Right lobe of liver (tissue), 6 donors: ENCODE measurements at regions not wholly inside any gene's neighbourhood (a gene's known extent, or its start where the extent isn't known, plus 50 kb on each side); places are given as distances from the start of the nearest gene placed in this dataset.
A peak's percentile ranks its signal among the peaks of the same experiment; 100 is the strongest.

Source experiments
- ATAC-seq, 4 donors: fragments of 200-7000 bp; cut with Tn5 transposase; one replicate each; pipeline ENCODE4 v1.9.1; 2020; ENCODE audit warnings: mild to moderate bottlenecking in 4 of 4, moderate library complexity in 4 of 4
- DNase-seq, 3 donors: peaks; one replicate each; pipeline ENCODE4 v3.0.0-alpha.2; 2020
- H3K27ac ChIP-seq, 3 donors: fragments of 200-600 bp; one replicate each; pipeline ENCODE4 v1.8.0; 2022
- H3K27me3 ChIP-seq, 2 donors: fragments of 200-600 bp; one replicate each; pipeline ENCODE4 v1.8.0; 2022
- H3K36me3 ChIP-seq, 4 donors: fragments of 200-600 bp; sonication (generic) in 1 of 4; one replicate each; pipeline versions ENCODE4 v1.5.1 to v1.8.0; 2017 to 2022; ENCODE audit warnings: control low read depth in 1 of 4
- H3K4me1 ChIP-seq, 4 donors: fragments of 200-600 bp; sonication (generic) in 1 of 4; one replicate each; pipeline versions ENCODE4 v1.5.1 to v1.8.0; 2017 to 2022; ENCODE audit warnings: control low read depth in 1 of 4
- H3K4me3 ChIP-seq, 3 donors: fragments of 200-600 bp; one replicate each; pipeline ENCODE4 v1.8.0; 2022
- H3K9me3 ChIP-seq, 4 donors: fragments of 200-600 bp; sonication (generic) in 1 of 4; one replicate each; pipeline versions ENCODE4 v1.5.1 to v1.8.0; 2017 to 2022; ENCODE audit warnings: control low read depth in 1 of 4
- POLR2A ChIP-seq: fragments of 450-650 bp; IDR thresholded peaks from one replicate; pipeline ENCODE4 v1.6.1; 2017; ENCODE audit warnings: antibody characterized with exemption, mild to moderate bottlenecking
- WGBS: methylation state at CpG from one replicate; pipeline ENCODE4 v1.1.6; 2018; ENCODE audit warnings: low coverage, low lambda C conversion rate; ENCODE audit not compliant: insufficient coverage; ENCODE audit errors: missing lambda C conversion rate; 5-methylcytosine and 5-hydroxymethylcytosine counted together
- intact Hi-C, 2 donors: fragments of 100-400 bp; cut with DNase I; formaldehyde crosslinking; loops; one replicate each; pipeline versions ENCODE4 v1.11.2 to v1.14.1; 2022
- TF ChIP-seq, protein P1 (sequence below), 4 donors: fragments of 200-600 bp in 3 of 4; fragments of 450-650 bp in 1 of 4; IDR thresholded peaks; one replicate each; pipeline versions ENCODE4 v1.5.1 to v1.8.0; 2016 to 2022; ENCODE audit warnings: antibody characterized with exemption in 4 of 4, mild to moderate bottlenecking in 2 of 4
- donor health status: DM: no; HTN: yes; CAD: no.
- donor health status: DM: no; HTN: no; CAD: no.
- donor health status: DM: no; HTN: no; CAD: no.
- donor health status: DM: no; HTN: yes; CAD: no.
- donor health status: DM: no; HTN: yes; CAD: no.

DNA sequence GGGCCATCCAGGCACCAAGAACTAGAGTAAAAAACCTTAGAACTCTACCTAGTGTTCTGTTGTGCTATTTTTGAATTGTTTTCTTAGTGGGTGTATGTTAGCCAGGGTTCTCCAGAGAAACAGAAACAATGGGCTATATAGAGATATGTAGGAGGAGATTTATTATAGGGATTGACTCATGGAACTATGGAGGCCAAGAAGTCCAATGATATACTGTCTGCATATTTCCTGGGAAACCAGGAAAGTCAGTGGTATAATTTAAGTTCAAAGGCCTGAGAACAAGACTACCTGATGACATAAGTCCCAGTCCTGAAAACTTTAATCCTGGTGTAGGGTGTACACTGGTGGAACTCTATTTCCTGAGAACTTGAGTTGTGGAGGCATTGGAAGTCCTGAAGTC is 108.7 kb upstream of the ACVR1 start:
- intact Hi-C loops, result no loop called here
- no peak for DNase-seq
- no peak for TF ChIP-seq POLR2A
- TF ChIP-seq, protein P1, sequence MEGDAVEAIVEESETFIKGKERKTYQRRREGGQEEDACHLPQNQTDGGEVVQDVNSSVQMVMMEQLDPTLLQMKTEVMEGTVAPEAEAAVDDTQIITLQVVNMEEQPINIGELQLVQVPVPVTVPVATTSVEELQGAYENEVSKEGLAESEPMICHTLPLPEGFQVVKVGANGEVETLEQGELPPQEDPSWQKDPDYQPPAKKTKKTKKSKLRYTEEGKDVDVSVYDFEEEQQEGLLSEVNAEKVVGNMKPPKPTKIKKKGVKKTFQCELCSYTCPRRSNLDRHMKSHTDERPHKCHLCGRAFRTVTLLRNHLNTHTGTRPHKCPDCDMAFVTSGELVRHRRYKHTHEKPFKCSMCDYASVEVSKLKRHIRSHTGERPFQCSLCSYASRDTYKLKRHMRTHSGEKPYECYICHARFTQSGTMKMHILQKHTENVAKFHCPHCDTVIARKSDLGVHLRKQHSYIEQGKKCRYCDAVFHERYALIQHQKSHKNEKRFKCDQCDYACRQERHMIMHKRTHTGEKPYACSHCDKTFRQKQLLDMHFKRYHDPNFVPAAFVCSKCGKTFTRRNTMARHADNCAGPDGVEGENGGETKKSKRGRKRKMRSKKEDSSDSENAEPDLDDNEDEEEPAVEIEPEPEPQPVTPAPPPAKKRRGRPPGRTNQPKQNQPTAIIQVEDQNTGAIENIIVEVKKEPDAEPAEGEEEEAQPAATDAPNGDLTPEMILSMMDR (IDR thresholded peaks at IDR 0.05), result no peak
- no peaks in the 10 kb centered on the region for H3K27me3 ChIP-seq
- no peaks in the 10 kb centered on the region for H3K4me1 ChIP-seq
- H3K27ac ChIP-seq, result no peak overlapping the region
- no peak for ATAC-seq
- no peak overlapping the region for H3K4me3 ChIP-seq
- H3K36me3 ChIP-seq, result no peaks in the 10 kb centered on the region
- H3K9me3 ChIP-seq, result no peaks in the 10 kb centered on the region

GRCh38 chr2:157980020-157980419 is 103.9 kb upstream of the ACVR1 start:
- no peak for ATAC-seq
- Histone ChIP-seq H3K9me3 (no peaks in the 10 kb centered on the region), H3K36me3 (no peaks in the 10 kb centered on the region), H3K4me3 (no peak overlapping the region), H3K27me3 (no peaks in the 10 kb centered on the region), H3K27ac (no peak overlapping the region), H3K4me1 (no peaks in the 10 kb centered on the region)
- TF ChIP-seq POLR2A, result no peak
- TF ChIP-seq, protein P1 (IDR thresholded peaks at IDR 0.05), result no peak
- intact Hi-C loops, result no loop called here
- no peak for DNase-seq
- WGBS, result 89% methylated on average over 1 of the region's 4 CpGs

DNA sequence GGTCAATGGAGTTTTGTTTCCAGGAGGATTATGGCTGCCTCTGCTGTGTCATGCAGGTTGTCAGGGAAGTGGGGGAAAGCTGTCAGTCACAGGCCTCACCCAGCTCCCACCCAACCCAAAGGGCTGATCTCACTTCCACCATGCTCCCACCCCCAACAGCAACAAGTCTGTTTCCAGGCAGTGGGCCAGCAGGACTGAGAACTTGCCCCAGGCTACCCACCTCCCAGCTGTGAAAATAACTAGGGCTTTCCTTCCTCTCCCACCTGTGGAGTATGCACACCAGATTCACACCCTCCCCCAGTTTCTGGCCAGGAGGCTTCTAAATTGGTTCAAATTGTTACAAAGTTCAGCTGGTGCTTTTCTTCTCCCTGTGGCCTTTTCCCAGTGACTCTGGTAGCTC is 95.6 kb upstream of the ACVR1 start:
- no peak overlapping the region for H3K27ac ChIP-seq
- no peaks in the 10 kb centered on the region for H3K27me3 ChIP-seq
- intact Hi-C loops, result no loop called here
- ATAC-seq (no peak), DNase-seq (no peak)
- H3K4me1 ChIP-seq, result no peaks in the 10 kb centered on the region
- no peaks in the 10 kb centered on the region for H3K9me3 ChIP-seq
- H3K36me3 ChIP-seq, result no peaks in the 10 kb centered on the region
- TF ChIP-seq POLR2A, result no peak
- TF ChIP-seq, protein P1 (IDR thresholded peaks at IDR 0.05), result no peak
- H3K4me3 ChIP-seq, result no peak overlapping the region

GRCh38 chr2:157967856-157968255 is 91.7 kb upstream of the ACVR1 start:
- Histone ChIP-seq H3K4me3 (no peak overlapping the region), H3K9me3 (no peaks in the 10 kb centered on the region), H3K4me1 (no peaks in the 10 kb centered on the region), H3K36me3 (no peaks in the 10 kb centered on the region), H3K27ac (no peak overlapping the region), H3K27me3 (no peaks in the 10 kb centered on the region)
- ATAC-seq, result no peak
- DNase-seq, result peak in 1 of 3 donors; percentile 45
- WGBS, result no CpG with 5 or more reads among the region's 21 CpGs
- no peak for TF ChIP-seq POLR2A
- TF ChIP-seq, protein P1 (IDR thresholded peaks at IDR 0.05), result no peak
- intact Hi-C loops, result no loop called here

GRCh38 chr2:157959249-157959648 is 83.1 kb upstream of the ACVR1 start:
- H3K36me3 ChIP-seq, result no peaks in the 10 kb centered on the region
- no peak for TF ChIP-seq POLR2A
- TF ChIP-seq, protein P1 (IDR thresholded peaks at IDR 0.05), result no peak
- intact Hi-C loops, result no loop called here
- DNase-seq (no peak), ATAC-seq (no peak)
- H3K4me1 ChIP-seq, result no peaks in the 10 kb centered on the region
- H3K27me3 ChIP-seq, result no peaks in the 10 kb centered on the region
- WGBS, result 76% methylated on average over 3 of the region's 3 CpGs
- no peak overlapping the region for H3K27ac ChIP-seq
- no peak overlapping the region for H3K4me3 ChIP-seq
- no peaks in the 10 kb centered on the region for H3K9me3 ChIP-seq
